Duodenal mucosa (tissue), 2 donors: ENCODE measurements at regions not wholly inside any gene's neighbourhood (a gene's known extent, or its start where the extent isn't known, plus 50 kb on each side); places are given as distances from the start of the nearest gene placed in this dataset.

Experiments
- H3K27ac ChIP-seq: one replicate; pipeline ENCODE4 v1.7.0; 2013; ENCODE audit warnings: low read depth, low read length
- H3K27me3 ChIP-seq, 2 donors: one replicate each; pipeline ENCODE4 v1.7.0; 2013; ENCODE audit warnings: low read length in 2 of 2, control low read depth in 1 of 2; ENCODE audit not compliant: insufficient read depth in 2 of 2, control insufficient read depth in 1 of 2
- H3K36me3 ChIP-seq, 2 donors: one replicate each; pipeline ENCODE4 v1.7.0; 2013; ENCODE audit warnings: low read length in 2 of 2, control low read depth in 1 of 2; ENCODE audit not compliant: insufficient read depth in 2 of 2, control insufficient read depth in 1 of 2
- H3K4me1 ChIP-seq, 2 donors: one replicate each; pipeline ENCODE4 v1.7.0; 2013; ENCODE audit warnings: low read length in 2 of 2, control low read depth in 1 of 2; ENCODE audit not compliant: insufficient read depth in 2 of 2, control insufficient read depth in 1 of 2
- H3K4me3 ChIP-seq, 2 donors: one replicate each; pipeline ENCODE4 v1.7.0; 2013; ENCODE audit warnings: low read length in 2 of 2, low read depth in 1 of 2
- H3K9ac ChIP-seq, 2 donors: one replicate each; pipeline ENCODE4 v1.7.0; 2013; ENCODE audit warnings: low read length in 2 of 2, low read depth in 1 of 2
- H3K9me3 ChIP-seq, 2 donors: one replicate each; pipeline ENCODE4 v1.7.0; 2013; ENCODE audit warnings: low read length in 2 of 2, control low read depth in 1 of 2; ENCODE audit not compliant: control insufficient read depth in 1 of 2

GRCh38 chr13:50080203-50080910 is 65.1 kb downstream of the KCNRG start:
- H3K4me3 ChIP-seq, result peak overlapping the region; percentile 89 to 90
- no peaks in the 10 kb centered on the region for H3K36me3 ChIP-seq
- no peaks in the 10 kb centered on the region for H3K27me3 ChIP-seq
- H3K9ac ChIP-seq, result peak overlapping the region; percentile 60 to 84
- H3K27ac ChIP-seq, result peak overlapping the region; percentile 70
- no peaks in the 10 kb centered on the region for H3K9me3 ChIP-seq
- peaks cover 16 to 38% of the 10 kb centered on the region in 2 donors for H3K4me1 ChIP-seq

GRCh38 chr13:50080911-50081678 is 65.9 kb downstream of the KCNRG start:
- peak overlapping the region; percentile 60 to 84 for H3K9ac ChIP-seq
- H3K4me1 ChIP-seq, result peaks cover 16 to 31% of the 10 kb centered on the region in 2 donors
- H3K4me3 ChIP-seq, result peak overlapping the region; percentile 89 to 90
- no peaks in the 10 kb centered on the region for H3K36me3 ChIP-seq
- H3K27ac ChIP-seq, result peak overlapping the region; percentile 70
- no peaks in the 10 kb centered on the region for H3K27me3 ChIP-seq
- H3K9me3 ChIP-seq, result no peaks in the 10 kb centered on the region

- peak overlapping the region; percentile 89 to 90 for H3K4me3 ChIP-seq
- H3K9me3 ChIP-seq, result no peaks in the 10 kb centered on the region
- no peaks in the 10 kb centered on the region for H3K36me3 ChIP-seq
- H3K27me3 ChIP-seq, result no peaks in the 10 kb centered on the region
- H3K4me1 ChIP-seq, result peaks cover 16 to 25% of the 10 kb centered on the region in 2 donors
- H3K9ac ChIP-seq, result peak overlapping the region; percentile 82 to 84
- peak overlapping the region; percentile 74 for H3K27ac ChIP-seq
These were observed 66.6 kb downstream of the KCNRG start for GRCh38 chr13:50081679-50082425.

- Histone ChIP-seq H3K4me3 (peak overlapping the region; percentile 89 to 90), H3K4me1 (peaks cover 16 to 21% of the 10 kb centered on the region in 2 donors), H3K9ac (peak overlapping the region; percentile 65 to 82), H3K9me3 (no peaks in the 10 kb centered on the region), H3K36me3 (no peaks in the 10 kb centered on the region), H3K27me3 (no peaks in the 10 kb centered on the region), H3K27ac (peak overlapping the region; percentile 74)
These were observed 67.4 kb downstream of the KCNRG start for GRCh38 chr13:50082426-50083281.

- Histone ChIP-seq H3K4me3 (no peak overlapping the region), H3K27ac (no peak overlapping the region), H3K9me3 (no peaks in the 10 kb centered on the region), H3K27me3 (no peaks in the 10 kb centered on the region), H3K9ac (no peak overlapping the region), H3K36me3 (no peaks in the 10 kb centered on the region), H3K4me1 (peaks cover 9 to 16% of the 10 kb centered on the region in 2 donors)
These were observed 69.8 kb downstream of the KCNRG start for GRCh38 chr13:50085063-50085462.

GRCh38 chr13:50089633-50090032 is 74.4 kb downstream of the KCNRG start:
- H3K27ac ChIP-seq, result no peak overlapping the region
- no peaks in the 10 kb centered on the region for H3K27me3 ChIP-seq
- H3K4me1 ChIP-seq, result peaks cover 4 to 25% of the 10 kb centered on the region in 2 donors
- no peak overlapping the region for H3K9ac ChIP-seq
- H3K36me3 ChIP-seq, result peaks cover 0 to 4% of the 10 kb centered on the region in 2 donors
- no peak overlapping the region for H3K4me3 ChIP-seq
- no peaks in the 10 kb centered on the region for H3K9me3 ChIP-seq

- H3K27ac ChIP-seq, result no peak overlapping the region
- no peaks in the 10 kb centered on the region for H3K9me3 ChIP-seq
- H3K27me3 ChIP-seq, result no peaks in the 10 kb centered on the region
- no peak overlapping the region for H3K9ac ChIP-seq
- peaks cover 0 to 4% of the 10 kb centered on the region in 2 donors for H3K36me3 ChIP-seq
- no peak overlapping the region for H3K4me3 ChIP-seq
- H3K4me1 ChIP-seq, result peaks cover 4 to 25% of the 10 kb centered on the region in 2 donors
These were observed 75.0 kb downstream of the KCNRG start for GRCh38 chr13:50090211-50090610.

GRCh38 chr13:50094615-50095293 is 79.5 kb downstream of the KCNRG start:
- no peaks in the 10 kb centered on the region for H3K27me3 ChIP-seq
- no peak overlapping the region for H3K27ac ChIP-seq
- H3K9me3 ChIP-seq, result peaks cover 5 to 13% of the 10 kb centered on the region in 2 donors
- no peak overlapping the region for H3K9ac ChIP-seq
- H3K4me3 ChIP-seq, result no peak overlapping the region
- peaks cover 0 to 11% of the 10 kb centered on the region in 2 donors for H3K36me3 ChIP-seq
- peaks cover 4 to 25% of the 10 kb centered on the region in 2 donors for H3K4me1 ChIP-seq

GRCh38 chr13:50098693-50099092 is 83.4 kb downstream of the KCNRG start:
- Histone ChIP-seq H3K9me3 (peaks cover 5 to 13% of the 10 kb centered on the region in 2 donors), H3K4me3 (no peak overlapping the region), H3K36me3 (peaks cover 0 to 11% of the 10 kb centered on the region in 2 donors), H3K27me3 (no peaks in the 10 kb centered on the region), H3K9ac (no peak overlapping the region), H3K27ac (no peak overlapping the region), H3K4me1 (no peaks in the 10 kb centered on the region)
